ENCODE measurements at regions not wholly inside any gene's neighbourhood (a gene's known extent, or its start where the extent isn't known, plus 50 kb on each side); places are given as distances from the start of the nearest gene placed in this dataset.

- DNase-seq (ENCODE audit: low read depth): no peak
These were observed 84.7 kb downstream of the MRPL46 start for GRCh38 chr15:88382482-88382983.

GRCh38 chr15:88378188-88378637, 89.0 kb downstream of the MRPL46 start:
- DNase-seq (ENCODE audit: low read depth): peak; percentile 61

GRCh38 chr15:88377509-88377908, 89.7 kb downstream of the MRPL46 start:
- no peak for DNase-seq (ENCODE audit: low read depth)

GRCh38 chr15:88376574-88377174, 90.5 kb downstream of the MRPL46 start:
- peak; percentile 59 for DNase-seq (ENCODE audit: low read depth)

GRCh38 chr15:88375234-88375927, 91.8 kb downstream of the MRPL46 start:
- peak; percentile 85 for DNase-seq (ENCODE audit: low read depth)

GRCh38 chr15:88365124-88365523, 102.1 kb downstream of the MRPL46 start:
- no peak for DNase-seq (ENCODE audit: low read depth)

GRCh38 chr15:88348579-88349230, 92.2 kb upstream of the NTRK3 start:
- no peak for DNase-seq (ENCODE audit: low read depth)

- no peak for DNase-seq (ENCODE audit: low read depth)
These were observed 89.4 kb upstream of the NTRK3 start for GRCh38 chr15:88345962-88346361.

- DNase-seq (ENCODE audit: low read depth): peak; percentile 21
These were observed 88.2 kb upstream of the NTRK3 start for GRCh38 chr15:88344786-88345185.

GRCh38 chr15:88342666-88343065, 86.1 kb upstream of the NTRK3 start:
- peak; percentile 64 for DNase-seq (ENCODE audit: low read depth)

- DNase-seq (ENCODE audit: low read depth): no peak
These were observed 85.1 kb upstream of the NTRK3 start for GRCh38 chr15:88341653-88342052.

GRCh38 chr15:88341006-88341405, 84.5 kb upstream of the NTRK3 start:
- peak; percentile 45 for DNase-seq (ENCODE audit: low read depth)

GRCh38 chr15:88337993-88338392, 81.5 kb upstream of the NTRK3 start:
- DNase-seq (ENCODE audit: low read depth): peak; percentile 11

- no peak for DNase-seq (ENCODE audit: low read depth)
These were observed 78.5 kb upstream of the NTRK3 start for GRCh38 chr15:88335074-88335473.

- DNase-seq (ENCODE audit: low read depth): peak; percentile 77
These were observed 77.9 kb upstream of the NTRK3 start for GRCh38 chr15:88334436-88334835.

GRCh38 chr15:88331291-88331690, 74.8 kb upstream of the NTRK3 start:
- peak; percentile 11 for DNase-seq (ENCODE audit: low read depth)

GRCh38 chr15:88326924-88327323, 70.4 kb upstream of the NTRK3 start:
- DNase-seq (ENCODE audit: low read depth): no peak

- no peak for DNase-seq (ENCODE audit: low read depth)
These were observed 68.2 kb upstream of the NTRK3 start for GRCh38 chr15:88324741-88325065.

- DNase-seq (ENCODE audit: low read depth): peak; percentile 33
These were observed 67.6 kb upstream of the NTRK3 start for GRCh38 chr15:88323976-88324740.

- DNase-seq (ENCODE audit: low read depth): no peak
These were observed 66.9 kb upstream of the NTRK3 start for GRCh38 chr15:88323468-88323867.

- DNase-seq (ENCODE audit: low read depth): no peak
These were observed 65.9 kb upstream of the NTRK3 start for GRCh38 chr15:88322461-88322860.

GRCh38 chr15:88321271-88321670, 64.7 kb upstream of the NTRK3 start:
- no peak for DNase-seq (ENCODE audit: low read depth)
